ENCODE measurements at regions not wholly inside any gene's neighbourhood (a gene's known extent, or its start where the extent isn't known, plus 50 kb on each side); places are given as distances from the start of the nearest gene placed in this dataset.

GRCh38 chr5:74433896-74434829, 206.4 kb downstream of the ENC1 start:
- no peak overlapping the region for H3K4me3 ChIP-seq (ENCODE audit: low read depth, low read length)
- no peak for DNase-seq (ENCODE audit: low read depth)
- no peak for TF ChIP-seq CTCF (IDR thresholded peaks at IDR 0.05; ENCODE audit: insufficient read depth, low read depth, low read length, missing control alignments)

- no peak overlapping the region for H3K4me3 ChIP-seq (ENCODE audit: low read depth, low read length)
- no peak for TF ChIP-seq CTCF (IDR thresholded peaks at IDR 0.05; ENCODE audit: insufficient read depth, low read depth, low read length, missing control alignments)
- peak; percentile 71 for DNase-seq (ENCODE audit: low read depth)
Observed at GRCh38 chr5:74433255-74433895, 207.2 kb downstream of the ENC1 start.

GRCh38 chr5:74432721-74433120, 207.8 kb downstream of the ENC1 start:
- TF ChIP-seq CTCF (IDR thresholded peaks at IDR 0.05; ENCODE audit: insufficient read depth, low read depth, low read length, missing control alignments): no peak
- DNase-seq (ENCODE audit: low read depth): no peak
- no peak overlapping the region for H3K4me3 ChIP-seq (ENCODE audit: low read depth, low read length)

GRCh38 chr5:74432216-74432615, 208.3 kb downstream of the ENC1 start:
- TF ChIP-seq CTCF (IDR thresholded peaks at IDR 0.05; ENCODE audit: insufficient read depth, low read depth, low read length, missing control alignments): no peak
- DNase-seq (ENCODE audit: low read depth): no peak
- no peak overlapping the region for H3K4me3 ChIP-seq (ENCODE audit: low read depth, low read length)

GRCh38 chr5:74431290-74431669, 209.2 kb downstream of the ENC1 start:
- DNase-seq (ENCODE audit: low read depth): no peak
- no peak overlapping the region for H3K4me3 ChIP-seq (ENCODE audit: low read depth, low read length)
- no peak for TF ChIP-seq CTCF (IDR thresholded peaks at IDR 0.05; ENCODE audit: insufficient read depth, low read depth, low read length, missing control alignments)

GRCh38 chr5:74430631-74431289, 209.8 kb downstream of the ENC1 start:
- no peak for TF ChIP-seq CTCF (IDR thresholded peaks at IDR 0.05; ENCODE audit: insufficient read depth, low read depth, low read length, missing control alignments)
- no peak overlapping the region for H3K4me3 ChIP-seq (ENCODE audit: low read depth, low read length)
- no peak for DNase-seq (ENCODE audit: low read depth)
